ENCODE measurements at regions not wholly inside any gene's neighbourhood (a gene's known extent, or its start where the extent isn't known, plus 50 kb on each side); places are given as distances from the start of the nearest gene placed in this dataset.

- DNase-seq (no peak), ATAC-seq (no peak)
- peaks cover 0 to 8% (median 0%) of the 10 kb centered on the region in 12 donors for H3K4me1 ChIP-seq
- intact Hi-C loops (cut with DNase I) = no loop called here
- no peaks in the 10 kb centered on the region for H3K9me3 ChIP-seq
- H3K27ac ChIP-seq = no peak overlapping the region
- WGBS, 4 donors = 80 to 87% (median 83%) methylated on average over 8 of the region's 8 CpGs
- no peaks in the 10 kb centered on the region for H3K36me3 ChIP-seq
- H3K4me3 ChIP-seq = no peak overlapping the region
- TF ChIP-seq POLR2A (IDR thresholded peaks at IDR 0.05) = no peak
- TF ChIP-seq, protein P1, sequence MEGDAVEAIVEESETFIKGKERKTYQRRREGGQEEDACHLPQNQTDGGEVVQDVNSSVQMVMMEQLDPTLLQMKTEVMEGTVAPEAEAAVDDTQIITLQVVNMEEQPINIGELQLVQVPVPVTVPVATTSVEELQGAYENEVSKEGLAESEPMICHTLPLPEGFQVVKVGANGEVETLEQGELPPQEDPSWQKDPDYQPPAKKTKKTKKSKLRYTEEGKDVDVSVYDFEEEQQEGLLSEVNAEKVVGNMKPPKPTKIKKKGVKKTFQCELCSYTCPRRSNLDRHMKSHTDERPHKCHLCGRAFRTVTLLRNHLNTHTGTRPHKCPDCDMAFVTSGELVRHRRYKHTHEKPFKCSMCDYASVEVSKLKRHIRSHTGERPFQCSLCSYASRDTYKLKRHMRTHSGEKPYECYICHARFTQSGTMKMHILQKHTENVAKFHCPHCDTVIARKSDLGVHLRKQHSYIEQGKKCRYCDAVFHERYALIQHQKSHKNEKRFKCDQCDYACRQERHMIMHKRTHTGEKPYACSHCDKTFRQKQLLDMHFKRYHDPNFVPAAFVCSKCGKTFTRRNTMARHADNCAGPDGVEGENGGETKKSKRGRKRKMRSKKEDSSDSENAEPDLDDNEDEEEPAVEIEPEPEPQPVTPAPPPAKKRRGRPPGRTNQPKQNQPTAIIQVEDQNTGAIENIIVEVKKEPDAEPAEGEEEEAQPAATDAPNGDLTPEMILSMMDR (IDR thresholded peaks at IDR 0.05) = no peak
- H3K27me3 ChIP-seq = no peaks in the 10 kb centered on the region
Observed at GRCh38 chr17:21525464-21526130, 149.4 kb downstream of the KCNJ12 start.

- Histone ChIP-seq H3K9me3 (no peaks in the 10 kb centered on the region), H3K4me3 (no peak overlapping the region), H3K27ac (no peak overlapping the region), H3K36me3 (peaks cover 0 to 8% (median under 1%) of the 10 kb centered on the region in 9 donors), H3K4me1 (peaks cover 0 to 8% (median 0%) of the 10 kb centered on the region in 12 donors), H3K27me3 (no peaks in the 10 kb centered on the region)
- no peak for TF ChIP-seq POLR2A (IDR thresholded peaks at IDR 0.05)
- TF ChIP-seq, protein P1 (IDR thresholded peaks at IDR 0.05) = no peak
- 58 to 73% (median 70%) methylated on average over 9 of the region's 9 CpGs for WGBS, 4 donors
- intact Hi-C loops (cut with DNase I) = no loop called here
- ATAC-seq (peak in 2 of 4 donors; percentile 18 to 34), DNase-seq (no peak)
Observed at GRCh38 chr17:21528031-21528695, 152.0 kb downstream of the KCNJ12 start.

- no peaks in the 10 kb centered on the region for H3K9me3 ChIP-seq
- H3K27me3 ChIP-seq = no peaks in the 10 kb centered on the region
- DNase-seq (no peak), ATAC-seq (no peak)
- intact Hi-C loops (cut with DNase I) = no loop called here
- TF ChIP-seq, protein P1 (IDR thresholded peaks at IDR 0.05) = no peak
- no peak for TF ChIP-seq POLR2A (IDR thresholded peaks at IDR 0.05)
- H3K4me3 ChIP-seq = no peak overlapping the region
- H3K4me1 ChIP-seq = peaks cover 0 to 8% (median 0%) of the 10 kb centered on the region in 12 donors
- WGBS, 4 donors = 50 to 69% (median 58%) methylated on average over 5 of the region's 5 CpGs
- peaks cover 0 to 30% (median 22%) of the 10 kb centered on the region in 9 donors for H3K36me3 ChIP-seq
- no peak overlapping the region for H3K27ac ChIP-seq
Observed at GRCh38 chr17:21530311-21530710, 154.2 kb downstream of the KCNJ12 start.

DNA sequence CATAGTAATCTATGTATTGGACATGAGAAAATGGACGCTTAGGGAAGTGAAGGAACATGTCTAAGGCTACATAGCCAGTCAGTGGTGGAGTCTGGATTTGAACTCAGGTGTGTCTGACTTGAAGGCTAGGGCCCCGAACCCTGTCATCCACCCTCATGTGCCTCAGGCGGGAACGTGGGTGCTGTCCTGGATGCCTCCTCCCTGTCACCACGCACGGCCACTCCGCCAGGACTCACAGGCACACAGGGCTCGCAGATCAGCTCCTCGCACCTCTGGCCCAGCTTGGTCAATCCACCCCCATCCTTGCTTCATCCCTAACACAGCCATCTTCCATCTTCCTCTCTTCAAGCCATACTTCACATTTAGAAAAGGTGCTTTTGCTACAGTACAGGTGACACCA lies 154.7 kb downstream of the KCNJ12 start:
- intact Hi-C loops (cut with DNase I) = no loop called here
- WGBS, 4 donors = 92 to 97% (median 96%) methylated on average over 9 of the region's 9 CpGs
- no peaks in the 10 kb centered on the region for H3K9me3 ChIP-seq

More for the DNA sequence above, 154.7 kb downstream of the KCNJ12 start:
- H3K36me3 ChIP-seq = peaks cover 0 to 31% (median 22%) of the 10 kb centered on the region in 9 donors
- peak in 1 of 5 donors; percentile 54 for DNase-seq
- H3K4me3 ChIP-seq = no peak overlapping the region
- H3K4me1 ChIP-seq = peaks cover 0 to 8% (median 0%) of the 10 kb centered on the region in 12 donors
- ATAC-seq = peak in 1 of 4 donors; percentile 16
- H3K27ac ChIP-seq = no peak overlapping the region
- TF ChIP-seq POLR2A (IDR thresholded peaks at IDR 0.05) = no peak
- TF ChIP-seq, protein P1 (IDR thresholded peaks at IDR 0.05) = no peak
- no peaks in the 10 kb centered on the region for H3K27me3 ChIP-seq

Data from heart left ventricle (tissue), 16 donors.